ENCODE measurements at regions not wholly inside any gene's neighbourhood (a gene's known extent, or its start where the extent isn't known, plus 50 kb on each side); places are given as distances from the start of the nearest gene placed in this dataset.
"Not testable (repeated sequence)": the region's sequence is repeated elsewhere in the genome, so short reads cannot be mapped to it uniquely, and the experiment has no call there.

DNA sequence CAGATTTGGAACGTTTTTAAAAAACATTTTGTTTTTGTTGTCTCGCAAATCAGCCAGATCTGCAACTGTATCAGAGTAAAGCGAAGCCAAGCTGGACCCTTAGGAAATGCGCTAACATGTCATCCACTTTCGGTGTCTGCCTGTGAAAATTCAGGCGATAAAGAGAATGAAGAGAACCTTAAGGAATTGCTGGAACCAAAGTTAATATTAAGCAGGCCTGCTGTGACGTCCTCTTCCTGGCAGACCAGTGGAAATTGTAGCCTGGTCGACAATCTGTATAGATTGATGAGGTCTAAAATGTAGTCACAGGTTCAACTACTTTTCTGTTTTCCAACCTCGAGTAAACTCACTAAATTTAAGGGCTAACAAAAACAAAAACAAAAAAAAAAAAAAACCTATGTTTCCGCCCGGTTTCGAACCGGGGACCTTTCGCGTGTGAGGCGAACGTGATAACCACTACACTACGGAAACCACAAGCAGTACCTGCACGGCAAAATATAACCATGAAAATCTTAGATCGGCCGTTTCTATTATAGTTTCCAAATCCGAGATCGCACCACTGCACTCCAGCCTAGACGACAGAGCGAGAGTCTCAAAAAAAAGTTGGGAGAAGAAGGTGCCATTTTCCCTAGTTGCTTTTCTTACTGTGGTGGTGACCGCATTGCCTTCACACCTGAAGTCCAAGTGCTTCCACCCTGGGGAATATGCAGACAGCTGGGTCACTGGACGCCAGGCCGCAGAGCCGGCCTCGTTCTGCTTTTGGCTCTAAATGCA, 70.2 kb upstream of the FCGR1A start:
- H3K4me1 ChIP-seq (ENCODE audit: control insufficient read depth in 1 of 2, insufficient read depth in 1 of 2, low read depth in 1 of 2, low read length in 1 of 2); H3K4me3 ChIP-seq (ENCODE audit: low read depth in 1 of 2, low read length in 1 of 2); H3K27ac ChIP-seq; H3K9me3 ChIP-seq; H3K36me3 ChIP-seq; H3K27me3 ChIP-seq: not testable (repeated sequence)

DNA sequence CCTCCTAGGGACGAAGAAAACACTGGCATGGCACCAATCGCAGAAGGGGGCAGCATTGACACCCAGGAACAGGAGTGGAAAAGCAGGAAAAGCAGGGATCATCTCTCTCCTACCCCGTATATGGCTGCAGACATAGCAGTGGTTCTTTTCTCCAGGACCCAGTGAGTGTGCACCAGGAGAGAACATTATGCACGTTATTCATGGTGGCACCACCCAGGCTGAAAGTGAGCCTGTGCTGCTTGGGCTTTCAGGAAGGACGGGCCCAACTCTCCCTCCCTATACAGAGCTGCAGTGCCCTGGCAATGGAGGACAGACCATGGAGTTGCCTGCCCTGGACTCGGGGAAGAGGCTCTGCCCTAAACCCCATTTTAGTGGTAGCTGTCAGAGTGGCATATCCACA, 69.0 kb upstream of the FCGR1A start:
- not testable (repeated sequence) for H3K36me3 ChIP-seq; H3K27me3 ChIP-seq; H3K4me3 ChIP-seq (ENCODE audit: low read depth in 1 of 2, low read length in 1 of 2); H3K9me3 ChIP-seq; H3K27ac ChIP-seq; H3K4me1 ChIP-seq (ENCODE audit: control insufficient read depth in 1 of 2, insufficient read depth in 1 of 2, low read depth in 1 of 2, low read length in 1 of 2)

DNA sequence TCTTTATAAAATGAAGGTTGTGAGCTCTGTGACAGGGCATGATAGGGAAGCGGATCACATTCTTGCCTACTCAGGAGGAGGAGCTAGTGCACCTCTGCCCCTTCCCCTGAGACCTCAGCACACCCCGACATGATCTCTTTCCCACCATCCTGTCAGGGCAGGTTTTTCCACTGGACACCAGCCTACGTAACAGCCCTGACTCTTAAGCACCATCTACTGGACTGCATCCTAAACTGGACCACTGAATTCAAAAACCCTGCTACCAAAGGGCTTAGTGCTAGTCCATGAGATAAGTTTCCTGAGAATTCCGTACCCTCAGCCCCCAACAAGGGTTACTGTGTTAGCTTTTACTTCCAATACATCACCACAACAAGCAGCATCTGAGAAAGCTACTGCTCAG, 68.5 kb upstream of the FCGR1A start:
- not testable (repeated sequence) for H3K27me3 ChIP-seq; H3K27ac ChIP-seq; H3K4me1 ChIP-seq (ENCODE audit: control insufficient read depth in 1 of 2, insufficient read depth in 1 of 2, low read depth in 1 of 2, low read length in 1 of 2); H3K9me3 ChIP-seq; H3K36me3 ChIP-seq; H3K4me3 ChIP-seq (ENCODE audit: low read depth in 1 of 2, low read length in 1 of 2)

DNA sequence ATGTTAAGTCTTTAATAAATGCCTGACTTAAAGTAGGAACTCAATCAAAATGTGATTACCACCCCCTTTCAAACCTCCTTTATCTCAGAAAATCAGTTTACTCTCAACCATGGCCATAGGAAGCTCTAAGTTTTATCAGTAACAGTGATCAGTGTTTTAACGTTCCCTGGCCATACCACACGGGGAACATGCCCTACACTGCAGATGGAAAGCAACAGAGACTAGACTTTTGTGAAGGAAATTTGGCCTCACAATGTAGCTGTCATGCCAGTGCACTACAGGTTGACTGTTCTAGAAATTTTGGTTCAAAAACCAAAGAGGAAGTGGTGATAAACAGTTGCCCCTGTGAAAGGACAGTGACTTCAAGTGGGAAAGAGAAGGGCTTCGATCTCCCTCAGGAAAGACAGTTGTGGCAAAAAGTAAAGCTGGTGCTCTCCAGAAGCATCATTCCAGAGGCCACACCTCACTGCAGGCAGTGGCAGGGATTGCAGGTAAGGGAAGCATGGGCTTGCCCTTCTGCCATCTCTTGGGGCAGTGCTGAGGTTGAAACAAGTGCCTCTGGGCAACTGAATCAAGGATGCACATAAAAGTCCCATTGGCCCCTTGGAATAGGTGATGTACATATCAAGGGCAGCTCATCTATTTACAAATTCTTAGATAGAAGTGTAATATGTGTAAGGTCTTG, 57.7 kb upstream of the FCGR1A start:
- H3K27me3 ChIP-seq; H3K27ac ChIP-seq; H3K4me1 ChIP-seq (ENCODE audit: control insufficient read depth in 1 of 2, insufficient read depth in 1 of 2, low read depth in 1 of 2, low read length in 1 of 2); H3K4me3 ChIP-seq (ENCODE audit: low read depth in 1 of 2, low read length in 1 of 2); H3K36me3 ChIP-seq; H3K9me3 ChIP-seq: not testable (repeated sequence)

DNA sequence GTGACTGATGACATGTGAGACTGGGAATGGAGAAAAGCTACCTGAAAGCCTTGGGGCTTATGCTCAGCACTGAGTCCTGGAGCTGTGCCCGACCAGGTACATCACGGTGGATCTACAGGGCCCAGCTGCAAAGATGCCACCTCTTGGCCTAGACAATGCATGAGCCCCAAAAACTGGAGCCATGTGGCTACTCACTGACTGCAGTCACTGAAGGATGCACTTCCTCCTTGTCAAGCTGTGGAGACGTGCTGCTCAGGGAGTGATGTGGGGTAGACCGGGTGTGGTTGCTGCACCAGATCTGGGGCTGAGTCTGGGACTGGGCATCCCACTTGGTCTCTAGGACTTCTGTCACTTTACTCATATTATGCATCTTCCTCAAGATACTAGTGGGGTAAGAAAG, 55.8 kb upstream of the FCGR1A start:
- H3K4me3 ChIP-seq (ENCODE audit: low read depth in 1 of 2, low read length in 1 of 2); H3K27me3 ChIP-seq; H3K36me3 ChIP-seq; H3K9me3 ChIP-seq; H3K27ac ChIP-seq; H3K4me1 ChIP-seq (ENCODE audit: control insufficient read depth in 1 of 2, insufficient read depth in 1 of 2, low read depth in 1 of 2, low read length in 1 of 2): not testable (repeated sequence)

DNA sequence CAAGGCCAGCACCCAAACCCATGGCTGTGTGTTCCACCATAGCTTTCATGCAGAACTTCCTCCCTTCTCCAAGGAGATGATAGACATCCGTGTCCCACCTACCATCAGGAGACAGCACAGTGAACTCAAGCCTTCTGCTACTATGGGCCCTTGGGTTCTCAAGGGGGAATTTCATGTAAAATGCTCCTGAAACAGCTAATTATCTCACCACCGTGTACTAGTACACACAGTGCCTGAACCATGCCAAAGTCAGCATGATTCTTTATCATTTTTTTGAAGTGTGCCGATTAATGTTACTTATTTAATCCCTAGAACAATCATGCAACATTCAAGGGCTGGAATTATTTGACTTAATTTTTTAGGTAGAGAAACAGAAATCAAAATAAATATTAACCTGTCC, 53.9 kb upstream of the FCGR1A start:
- not testable (repeated sequence) for H3K9me3 ChIP-seq; H3K27ac ChIP-seq; H3K4me1 ChIP-seq (ENCODE audit: control insufficient read depth in 1 of 2, insufficient read depth in 1 of 2, low read depth in 1 of 2, low read length in 1 of 2); H3K4me3 ChIP-seq (ENCODE audit: low read depth in 1 of 2, low read length in 1 of 2); H3K36me3 ChIP-seq; H3K27me3 ChIP-seq
